Neuronal stem cell (in vitro differentiated cells): ENCODE measurements at regions not wholly inside any gene's neighbourhood (a gene's known extent, or its start where the extent isn't known, plus 50 kb on each side); places are given as distances from the start of the nearest gene placed in this dataset.

Source experiments
- DNase-seq: peaks from one replicate; pipeline ENCODE4 v3.0.0-alpha.2; 2013; ENCODE audit warnings: low spot score
- H2AFZ ChIP-seq: one replicate; pipeline ENCODE4 v1.6.1; 2013; ENCODE audit warnings: mild to moderate bottlenecking, low read length, inconsistent platforms
- H2AK5ac ChIP-seq: 2 replicates; pipeline ENCODE4 v1.6.1; 2013; ENCODE audit warnings: low read depth, mild to moderate bottlenecking, inconsistent platforms, low read length, moderate library complexity, mixed read lengths
- H2BK120ac ChIP-seq: 2 replicates; pipeline ENCODE4 v1.6.1; 2013; ENCODE audit warnings: low read depth, mild to moderate bottlenecking, inconsistent platforms, low read length, moderate library complexity, mixed read lengths
- H2BK12ac ChIP-seq: one replicate; pipeline ENCODE4 v1.6.1; 2013; ENCODE audit warnings: low read length, inconsistent platforms
- H2BK15ac ChIP-seq: 2 replicates; pipeline ENCODE4 v1.6.1; 2013; ENCODE audit warnings: mild to moderate bottlenecking, low read length, inconsistent platforms, mixed read lengths
- H2BK5ac ChIP-seq: one replicate; pipeline ENCODE4 v1.6.1; 2013; ENCODE audit warnings: inconsistent platforms, mild to moderate bottlenecking, low read length, moderate library complexity
- H3K14ac ChIP-seq: one replicate; pipeline ENCODE4 v1.6.1; 2013; ENCODE audit warnings: low read length, inconsistent platforms
- H3K18ac ChIP-seq: 2 replicates; pipeline ENCODE4 v1.6.1; 2013; ENCODE audit warnings: low read length, inconsistent platforms
- H3K23ac ChIP-seq: 2 replicates; pipeline ENCODE4 v1.6.1; 2013; ENCODE audit warnings: low read depth, mild to moderate bottlenecking, mixed read lengths, low read length, inconsistent platforms; ENCODE audit not compliant: poor library complexity
- H3K27ac ChIP-seq: replicated peaks from 3 replicates; pipeline ENCODE4 v1.5.1; 2013; ENCODE audit warnings: low read length, inconsistent platforms
- H3K27me3 ChIP-seq, 3 experiments: 2 replicates each; pipeline ENCODE4 v1.6.1; 2013; ENCODE audit warnings: low read length in 3 of 3, mild to moderate bottlenecking in 2 of 3, inconsistent platforms in 1 of 3, low read depth in 1 of 3, mixed read lengths in 1 of 3, moderate library complexity in 1 of 3; ENCODE audit not compliant: control insufficient read depth in 3 of 3, insufficient read depth in 3 of 3
- H3K36me3 ChIP-seq, 2 donors: replicated peaks in 1 of 2; 2 replicates each; pipeline ENCODE4 v1.6.1; 2013; ENCODE audit warnings: low read length in 2 of 2; ENCODE audit not compliant: control insufficient read depth in 2 of 2, insufficient read depth in 2 of 2
- H3K4ac ChIP-seq: 2 replicates; pipeline ENCODE4 v1.6.1; 2013; ENCODE audit warnings: inconsistent platforms, mild to moderate bottlenecking, low read length, moderate library complexity
- H3K4me1 ChIP-seq, 2 donors: 1 replicate in 1 of 2; 2 replicates in 1 of 2; pipeline ENCODE4 v1.6.1; 2013; ENCODE audit warnings: low read length in 2 of 2, low read depth in 1 of 2; ENCODE audit not compliant: control insufficient read depth in 2 of 2, insufficient read depth in 1 of 2
- H3K4me2 ChIP-seq: one replicate; pipeline ENCODE4 v1.6.1; 2013; ENCODE audit warnings: mild to moderate bottlenecking, low read length, inconsistent platforms; ENCODE audit not compliant: insufficient read depth, poor library complexity, severe bottlenecking
- H3K4me3 ChIP-seq, 2 donors: 2 replicates each; pipeline ENCODE4 v1.5.1; 2013; ENCODE audit warnings: low read length in 2 of 2, mild to moderate bottlenecking in 2 of 2, inconsistent platforms in 1 of 2, moderate library complexity in 1 of 2
- H3K79me1 ChIP-seq: one replicate; pipeline ENCODE4 v1.6.1; 2013; ENCODE audit warnings: low read depth, mild to moderate bottlenecking, inconsistent platforms, low read length, moderate library complexity
- H3K9ac ChIP-seq: one replicate; pipeline ENCODE4 v1.6.1; 2013; ENCODE audit warnings: mild to moderate bottlenecking, low read depth, low read length, inconsistent platforms; ENCODE audit not compliant: poor library complexity
- H3K9me3 ChIP-seq, 2 donors: replicated peaks in 1 of 2; 2 replicates each; pipeline versions ENCODE3 to v1.6.1; 2013; ENCODE audit warnings: low read length in 2 of 2, mild to moderate bottlenecking in 2 of 2, inconsistent platforms in 1 of 2, low read depth in 1 of 2, mixed read lengths in 1 of 2, moderate library complexity in 1 of 2; ENCODE audit not compliant: control insufficient read depth in 2 of 2, insufficient read depth in 1 of 2
- H4K8ac ChIP-seq: one replicate; pipeline ENCODE4 v1.6.1; 2013; ENCODE audit warnings: low read depth, mild to moderate bottlenecking, inconsistent platforms, low read length, moderate library complexity
- H4K91ac ChIP-seq: one replicate; pipeline ENCODE4 v1.6.1; 2013; ENCODE audit warnings: low read length, low read depth, mild to moderate bottlenecking, inconsistent platforms; ENCODE audit not compliant: poor library complexity
- WGBS, 2 donors: extraction: QIAGEN DNeasy Blood & Tissue Kit; methylation state at CpG; one replicate each; pipeline ENCODE4 v1.1.7; 2013; ENCODE audit warnings: missing lambda C conversion rate in 2 of 2, mixed read lengths in 1 of 2; ENCODE audit not compliant: insufficient read length in 2 of 2, insufficient replicate concordance in 1 of 2; ENCODE audit errors: extremely low coverage in 2 of 2; 5-methylcytosine and 5-hydroxymethylcytosine counted together

DNA sequence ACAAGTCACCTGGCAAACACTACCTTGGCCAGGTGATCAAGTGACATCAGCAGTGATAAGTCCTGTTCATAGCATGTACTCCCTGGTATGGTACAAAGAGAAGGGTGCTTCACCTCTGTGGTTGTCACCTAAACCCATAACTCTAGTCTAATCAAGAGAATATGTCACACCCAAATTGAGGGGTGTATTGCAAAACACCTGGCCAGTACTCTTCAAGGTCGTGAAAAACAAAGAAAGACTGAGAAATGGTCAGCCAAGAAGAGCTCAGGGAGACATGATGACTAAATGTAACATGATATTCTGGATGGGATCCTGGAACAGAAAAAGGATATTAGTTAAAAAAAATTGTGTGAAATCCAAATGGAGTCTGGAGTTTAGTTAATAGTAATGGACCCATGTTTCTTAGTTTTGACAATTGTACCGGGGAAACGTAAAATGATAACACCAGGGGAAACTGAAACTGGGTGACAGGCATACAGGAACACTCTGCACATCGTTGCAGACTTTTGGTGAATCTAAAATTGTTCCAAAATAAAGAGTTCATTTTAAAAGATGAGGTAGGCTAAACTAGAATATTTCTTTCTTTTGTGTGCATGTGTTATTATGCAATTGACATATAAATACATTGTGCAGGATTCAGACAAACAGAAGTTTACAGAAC, 262.0 kb downstream of the CDC5L start:
- H3K79me1 ChIP-seq = peaks cover 2% of the 10 kb centered on the region
- H4K8ac ChIP-seq = no peak overlapping the region
- H3K9ac ChIP-seq = no peak overlapping the region
- no peak overlapping the region for H3K4ac ChIP-seq
- no peaks in the 10 kb centered on the region for H3K36me3 ChIP-seq
- H2AFZ ChIP-seq = no peak overlapping the region
- H2BK15ac ChIP-seq = no peak overlapping the region
- H2BK12ac ChIP-seq = no peak overlapping the region
- no peak overlapping the region for H3K23ac ChIP-seq
- no peak for DNase-seq
- no peak overlapping the region for H2AK5ac ChIP-seq
- H3K4me3 ChIP-seq = no peak overlapping the region
- H3K18ac ChIP-seq = no peak overlapping the region
- no peak overlapping the region for H2BK5ac ChIP-seq
- peaks cover 0 to 1% of the 10 kb centered on the region in 2 donors for H3K4me1 ChIP-seq
- no peak overlapping the region for H3K14ac ChIP-seq
- no peak overlapping the region for H4K91ac ChIP-seq
- WGBS, 2 donors = no CpG with 5 or more reads among the region's 4 CpGs
- H2BK120ac ChIP-seq = no peak overlapping the region
- H3K9me3 ChIP-seq = no peaks in the 10 kb centered on the region
- H3K27me3 ChIP-seq = no peaks in the 10 kb centered on the region
- no peak overlapping the region for H3K4me2 ChIP-seq
- H3K27ac ChIP-seq = no peak overlapping the region

GRCh38 chr6:44650495-44650894, 263.0 kb downstream of the CDC5L start:
- Histone ChIP-seq H3K9me3 (no peaks in the 10 kb centered on the region), H3K27ac (no peak overlapping the region), H3K79me1 (peaks cover 2% of the 10 kb centered on the region), H3K36me3 (no peaks in the 10 kb centered on the region), H3K14ac (no peak overlapping the region), H2BK15ac (no peak overlapping the region), H3K4ac (no peak overlapping the region), H3K9ac (no peak overlapping the region), H2AK5ac (no peak overlapping the region), H4K91ac (no peak overlapping the region), H3K4me2 (no peak overlapping the region), H3K4me3 (no peak overlapping the region), H2BK120ac (no peak overlapping the region), H3K27me3 (no peaks in the 10 kb centered on the region), H4K8ac (no peak overlapping the region), H3K4me1 (peaks cover 3 to 5% of the 10 kb centered on the region in 2 donors), H2BK12ac (no peak overlapping the region), H3K18ac (no peak overlapping the region), H2AFZ (no peak overlapping the region), H2BK5ac (no peak overlapping the region), H3K23ac (no peak overlapping the region)
- no peak for DNase-seq
- WGBS, 2 donors = no CpG with 5 or more reads among the region's 6 CpGs

- Histone ChIP-seq H2AK5ac (no peak overlapping the region), H3K9me3 (no peaks in the 10 kb centered on the region), H3K9ac (no peak overlapping the region), H3K27me3 (no peaks in the 10 kb centered on the region), H3K4me2 (no peak overlapping the region), H2BK120ac (no peak overlapping the region), H2BK5ac (no peak overlapping the region), H2BK15ac (no peak overlapping the region), H3K36me3 (no peaks in the 10 kb centered on the region), H3K4me1 (peaks cover 5% of the 10 kb centered on the region in 2 donors), H2AFZ (peak overlapping the region; percentile 54), H3K23ac (no peak overlapping the region), H3K79me1 (peaks cover 2% of the 10 kb centered on the region), H4K8ac (no peak overlapping the region), H3K4me3 (no peak overlapping the region), H2BK12ac (no peak overlapping the region), H3K4ac (no peak overlapping the region), H3K27ac (no peak overlapping the region), H4K91ac (no peak overlapping the region), H3K14ac (no peak overlapping the region), H3K18ac (no peak overlapping the region)
- WGBS, 2 donors = no CpG with 5 or more reads among the region's 5 CpGs
- no peak for DNase-seq
Measured at GRCh38 chr6:44650947-44651346, 263.4 kb downstream of the CDC5L start.

- H4K91ac ChIP-seq = no peak overlapping the region
Measured at GRCh38 chr6:44651604-44652003, 264.1 kb downstream of the CDC5L start.

More at GRCh38 chr6:44651604-44652003, 264.1 kb downstream of the CDC5L start:
- Histone ChIP-seq H3K23ac (no peak overlapping the region), H2BK12ac (no peak overlapping the region), H2AK5ac (no peak overlapping the region), H2BK120ac (no peak overlapping the region), H3K4ac (no peak overlapping the region), H2AFZ (peak overlapping the region; percentile 54), H3K4me1 (peaks cover 5 to 6% of the 10 kb centered on the region in 2 donors), H3K36me3 (no peaks in the 10 kb centered on the region), H2BK5ac (no peak overlapping the region), H3K27me3 (no peaks in the 10 kb centered on the region), H3K14ac (no peak overlapping the region), H3K79me1 (peaks cover 2% of the 10 kb centered on the region), H3K4me2 (no peak overlapping the region), H2BK15ac (no peak overlapping the region), H3K18ac (no peak overlapping the region), H3K4me3 (no peak overlapping the region), H4K8ac (no peak overlapping the region), H3K27ac (no peak overlapping the region), H3K9me3 (no peaks in the 10 kb centered on the region), H3K9ac (no peak overlapping the region)
- no peak for DNase-seq
- WGBS, 2 donors = no CpG with 5 or more reads among the region's 15 CpGs
